Kidney (tissue), 13 donors: ENCODE measurements at regions not wholly inside any gene's neighbourhood (a gene's known extent, or its start where the extent isn't known, plus 50 kb on each side); places are given as distances from the start of the nearest gene placed in this dataset.

ENCODE experiments used
- DNase-seq, 5 donors: peaks; one replicate each; pipeline ENCODE4 v3.0.0-alpha.2; 2013 to 2020
- FAIRE-seq: peaks from 2 replicates; lab custom pipeline; 2012; peaks lifted over from hg19 to GRCh38; lab: Jason Lieb, UNC
- H3K27ac ChIP-seq, 2 donors: one replicate each; pipeline ENCODE4 v1.7.0; 2013; ENCODE audit warnings: low read depth in 2 of 2, low read length in 2 of 2, inconsistent platforms in 1 of 2
- H3K27me3 ChIP-seq: one replicate; pipeline ENCODE4 v1.7.1; 2013; ENCODE audit warnings: low read length, inconsistent platforms; ENCODE audit not compliant: control insufficient read depth, insufficient read depth
- H3K36me3 ChIP-seq, 3 donors: one replicate each; pipeline versions ENCODE4 v1.7.0 to v1.7.1; 2013; ENCODE audit warnings: low read length in 3 of 3, control low read depth in 1 of 3, inconsistent platforms in 1 of 3; ENCODE audit not compliant: insufficient read depth in 3 of 3, control insufficient read depth in 2 of 3
- H3K4me1 ChIP-seq, 3 donors: one replicate each; pipeline versions ENCODE4 v1.7.0 to v1.7.1; 2013; ENCODE audit warnings: low read length in 3 of 3, inconsistent platforms in 1 of 3, low read depth in 1 of 3; ENCODE audit not compliant: control insufficient read depth in 2 of 3, insufficient read depth in 2 of 3
- H3K4me3 ChIP-seq, 3 donors: one replicate each; pipeline versions ENCODE4 v1.7.0 to v1.8.1; 2013; ENCODE audit warnings: low read length in 3 of 3, control low read depth in 1 of 3, inconsistent platforms in 1 of 3
- H3K9ac ChIP-seq, 3 donors: one replicate each; pipeline versions ENCODE4 v1.7.0 to v1.7.1; 2013; ENCODE audit warnings: low read length in 3 of 3, control low read depth in 1 of 3, inconsistent platforms in 1 of 3
- H3K9me3 ChIP-seq, 3 donors: one replicate each; pipeline versions ENCODE4 v1.7.0 to v1.7.1; 2013; ENCODE audit warnings: low read length in 3 of 3, control low read depth in 1 of 3, inconsistent platforms in 1 of 3; ENCODE audit not compliant: control insufficient read depth in 2 of 3, insufficient read depth in 1 of 3
- intact Hi-C: fragments of 100-400 bp; cut with DNase I; formaldehyde crosslinking; loops from one replicate; pipeline ENCODE4 v1.11.1; 2022
- TF ChIP-seq, protein P1 (sequence below): IDR thresholded peaks from 3 replicates; pipeline ENCODE4 v1.5.1; 2012; ENCODE audit warnings: mild to moderate bottlenecking, moderate library complexity, borderline replicate concordance; ENCODE audit not compliant: insufficient read depth; ENCODE audit errors: extremely low read depth
- donor health status: control.
- donor health status: control.
- donor health status: control.
- donor health status: control.
- donor health status: control.
- donor health status: DM: yes; HTN: yes; CAD: no.
- donor health status: Normal renal cell carcinoma (clear cell type).

DNA sequence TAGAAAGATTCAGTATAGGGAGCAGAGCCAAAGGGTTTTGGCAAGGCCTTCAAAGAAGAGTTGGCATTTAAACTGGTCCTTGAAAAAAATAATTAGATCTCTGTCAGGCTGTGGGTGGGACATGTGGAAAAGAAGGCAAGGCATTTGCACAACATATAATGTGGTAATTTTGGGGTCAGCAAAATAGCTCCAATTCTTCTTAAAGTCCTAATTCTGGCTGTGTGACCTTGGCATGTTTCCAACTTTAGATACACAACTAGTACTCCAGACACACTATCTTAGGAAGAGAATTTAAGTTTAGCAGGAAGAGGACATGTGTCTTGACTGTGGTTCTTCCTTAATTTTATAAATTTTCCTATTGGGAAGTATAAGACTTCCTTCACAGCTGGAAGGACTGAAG, 206.3 kb downstream of the PCDH17 start:
- intact Hi-C loops: no loop called here
- FAIRE-seq (no peak), DNase-seq (no peak)
- TF ChIP-seq, protein P1, sequence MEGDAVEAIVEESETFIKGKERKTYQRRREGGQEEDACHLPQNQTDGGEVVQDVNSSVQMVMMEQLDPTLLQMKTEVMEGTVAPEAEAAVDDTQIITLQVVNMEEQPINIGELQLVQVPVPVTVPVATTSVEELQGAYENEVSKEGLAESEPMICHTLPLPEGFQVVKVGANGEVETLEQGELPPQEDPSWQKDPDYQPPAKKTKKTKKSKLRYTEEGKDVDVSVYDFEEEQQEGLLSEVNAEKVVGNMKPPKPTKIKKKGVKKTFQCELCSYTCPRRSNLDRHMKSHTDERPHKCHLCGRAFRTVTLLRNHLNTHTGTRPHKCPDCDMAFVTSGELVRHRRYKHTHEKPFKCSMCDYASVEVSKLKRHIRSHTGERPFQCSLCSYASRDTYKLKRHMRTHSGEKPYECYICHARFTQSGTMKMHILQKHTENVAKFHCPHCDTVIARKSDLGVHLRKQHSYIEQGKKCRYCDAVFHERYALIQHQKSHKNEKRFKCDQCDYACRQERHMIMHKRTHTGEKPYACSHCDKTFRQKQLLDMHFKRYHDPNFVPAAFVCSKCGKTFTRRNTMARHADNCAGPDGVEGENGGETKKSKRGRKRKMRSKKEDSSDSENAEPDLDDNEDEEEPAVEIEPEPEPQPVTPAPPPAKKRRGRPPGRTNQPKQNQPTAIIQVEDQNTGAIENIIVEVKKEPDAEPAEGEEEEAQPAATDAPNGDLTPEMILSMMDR: no peak
- Histone ChIP-seq H3K4me1 (no peaks in the 10 kb centered on the region), H3K9me3 (no peaks in the 10 kb centered on the region), H3K27me3 (no peaks in the 10 kb centered on the region), H3K27ac (no peak overlapping the region), H3K9ac (no peak overlapping the region), H3K36me3 (no peaks in the 10 kb centered on the region), H3K4me3 (no peak overlapping the region)

DNA sequence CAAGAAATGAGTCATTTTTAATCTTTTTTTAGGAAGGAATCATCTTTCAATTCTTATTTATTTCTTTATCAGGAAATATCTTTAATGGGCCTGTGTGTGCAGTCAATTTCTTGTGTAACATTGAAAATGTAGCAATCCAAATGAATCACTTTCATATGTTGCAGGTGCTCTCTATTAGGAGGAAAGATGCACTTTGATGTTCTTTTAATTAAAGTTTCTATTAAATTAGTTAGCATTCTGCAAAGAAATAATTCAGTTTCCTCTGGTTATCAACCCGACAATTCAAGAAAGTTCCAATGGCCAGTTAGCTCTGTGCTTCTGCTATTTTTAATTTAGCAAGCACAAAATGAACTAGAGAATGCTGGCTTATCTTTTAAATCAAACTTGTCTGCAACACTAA, 212.0 kb downstream of the PCDH17 start:
- Histone ChIP-seq H3K4me3 (no peak overlapping the region), H3K27ac (no peak overlapping the region), H3K9me3 (peaks cover 0 to 2% (median 2%) of the 10 kb centered on the region in 3 donors), H3K27me3 (no peaks in the 10 kb centered on the region), H3K36me3 (no peaks in the 10 kb centered on the region), H3K9ac (no peak overlapping the region), H3K4me1 (no peaks in the 10 kb centered on the region)
- FAIRE-seq: no peak
- TF ChIP-seq, protein P1: no peak
- intact Hi-C loops: no loop called here
- DNase-seq: no peak

DNA sequence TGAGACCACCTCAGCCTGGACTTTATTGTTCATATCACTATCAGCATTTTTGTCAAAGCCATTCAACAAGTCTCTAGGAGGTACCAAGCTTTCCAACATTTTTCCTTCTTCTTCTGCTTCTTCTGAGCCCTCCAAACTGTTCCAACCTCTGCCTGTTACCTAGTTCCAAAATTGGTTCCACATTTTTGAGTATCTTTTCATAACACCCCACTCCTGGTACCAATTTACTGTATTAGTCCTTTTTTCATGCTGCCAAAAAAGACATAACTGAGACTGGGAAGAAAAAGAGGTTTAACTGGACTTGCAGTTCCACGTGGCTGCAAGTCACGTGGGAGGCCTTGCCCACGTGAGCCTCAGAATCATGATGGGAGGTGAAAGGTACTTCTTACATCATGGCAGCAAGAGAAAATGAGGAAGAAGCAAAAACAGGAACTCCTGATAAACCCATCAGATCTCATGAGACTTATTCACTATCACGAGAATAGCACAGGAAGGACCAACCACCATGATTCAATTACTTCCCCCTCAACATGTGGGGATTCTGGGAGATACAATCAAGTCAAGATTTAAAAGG, 215.1 kb downstream of the PCDH17 start:
- Histone ChIP-seq H3K9ac (no peak overlapping the region), H3K4me3 (no peak overlapping the region), H3K9me3 (peaks cover 0 to 2% (median 2%) of the 10 kb centered on the region in 3 donors), H3K27me3 (no peaks in the 10 kb centered on the region), H3K27ac (no peak overlapping the region), H3K36me3 (no peaks in the 10 kb centered on the region), H3K4me1 (no peaks in the 10 kb centered on the region)
- FAIRE-seq: no peak
- TF ChIP-seq, protein P1: no peak
- no peak for DNase-seq
- intact Hi-C loops: no loop called here

DNA sequence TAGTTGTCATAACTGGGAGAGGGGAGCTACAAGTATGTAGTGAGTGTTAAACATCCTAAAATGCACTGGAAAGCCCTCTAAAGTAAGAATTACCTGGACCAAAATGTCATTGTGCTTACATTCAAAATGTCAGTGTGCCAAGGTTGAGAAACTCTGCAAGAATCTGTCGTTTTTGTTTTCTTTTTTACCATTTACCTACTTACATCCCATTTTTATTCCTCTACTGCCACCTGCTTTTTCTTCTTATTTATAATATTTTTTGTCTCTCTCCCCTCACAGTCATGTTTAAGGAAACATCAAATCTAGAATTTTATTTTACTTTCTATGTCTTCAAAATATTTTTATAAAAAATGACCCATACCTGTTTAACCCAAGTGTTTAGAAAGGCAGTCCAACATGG, 226.4 kb downstream of the PCDH17 start:
- intact Hi-C loops: no loop called here
- TF ChIP-seq, protein P1: no peak
- no peak for DNase-seq
- no peak overlapping the region for H3K9ac ChIP-seq
- no peaks in the 10 kb centered on the region for H3K36me3 ChIP-seq
- no peak overlapping the region for H3K4me3 ChIP-seq
- no peak for FAIRE-seq
- no peak overlapping the region for H3K27ac ChIP-seq
- H3K27me3 ChIP-seq: no peaks in the 10 kb centered on the region
- H3K4me1 ChIP-seq: no peaks in the 10 kb centered on the region
- H3K9me3 ChIP-seq: no peaks in the 10 kb centered on the region
